Heart right ventricle (tissue), 16 donors: ENCODE measurements at regions not wholly inside any gene's neighbourhood (a gene's known extent, or its start where the extent isn't known, plus 50 kb on each side); places are given as distances from the start of the nearest gene placed in this dataset.

Experiments used
- ATAC-seq, 8 donors: fragments of 200-7000 bp; cut with Tn5 transposase; one replicate each; pipeline ENCODE4 v1.9.1; 2020; ENCODE audit warnings: mild to moderate bottlenecking in 8 of 8, moderate library complexity in 8 of 8, moderate number of reproducible peaks in 1 of 8
- DNase-seq, 2 donors: peaks; one replicate each; pipeline ENCODE4 v3.0.0-alpha.2; 2020
- H3K27ac ChIP-seq, 10 donors: fragments of 200-600 bp; sonication (generic) in 2 of 10; one replicate each; pipeline versions ENCODE4 v1.5.0 to v1.8.0; 2020 to 2022; ENCODE audit warnings: mild to moderate bottlenecking in 3 of 10
- H3K27me3 ChIP-seq, 7 donors: fragments of 200-600 bp; one replicate each; pipeline ENCODE4 v1.8.0; 2021 to 2022; ENCODE audit warnings: mild to moderate bottlenecking in 2 of 7
- H3K36me3 ChIP-seq, 9 donors: fragments of 200-600 bp; sonication (generic) in 1 of 9; one replicate each; pipeline versions ENCODE4 v1.5.0 to v1.8.0; 2020 to 2022; ENCODE audit warnings: mild to moderate bottlenecking in 2 of 9
- H3K4me1 ChIP-seq, 9 donors: fragments of 200-600 bp; sonication (generic) in 1 of 9; one replicate each; pipeline versions ENCODE4 v1.5.0 to v1.8.0; 2020 to 2022; ENCODE audit warnings: mild to moderate bottlenecking in 4 of 9
- H3K4me3 ChIP-seq, 10 donors: fragments of 200-600 bp; sonication (generic) in 2 of 10; one replicate each; pipeline versions ENCODE4 v1.5.0 to v1.8.0; 2020 to 2022; ENCODE audit warnings: mild to moderate bottlenecking in 7 of 10, moderate library complexity in 2 of 10
- H3K9me3 ChIP-seq, 11 donors: fragments of 200-600 bp in 10 of 11; sonication (generic) in 2 of 11; one replicate each; pipeline versions ENCODE4 v1.5.0 to v1.8.0; 2013 to 2022; ENCODE audit warnings: mild to moderate bottlenecking in 2 of 11, control low read depth in 1 of 11, moderate library complexity in 1 of 11
- CTCF ChIP-seq, 9 donors: fragments of 200-600 bp; sonication (generic) in 2 of 9; IDR thresholded peaks; one replicate each; pipeline versions ENCODE4 v1.5.0 to v1.8.0; 2021 to 2022; ENCODE audit warnings: antibody characterized with exemption in 9 of 9, mild to moderate bottlenecking in 5 of 9, moderate library complexity in 1 of 9
- WGBS, 2 donors: extraction: QIAGEN DNeasy Blood & Tissue Kit; methylation state at CpG; one replicate each; pipeline ENCODE4 v1.1.7; 2013; ENCODE audit warnings: inconsistent platforms in 1 of 2; 5-methylcytosine and 5-hydroxymethylcytosine counted together
- intact Hi-C, 10 donors: fragments of 100-400 bp; cut with DNase I; formaldehyde crosslinking; loops; one replicate each; pipeline versions ENCODE4 v1.11.1 to v1.14.2; 2022
- donor health status: Arrhythmogenic right ventricular cardiomyopathy.
- donor health status: ischemic (EF 13 %, LVEDD 7.1; RV severe dilation, severe dysfunction).
- donor health status: healthy with polysubstance abuse.
- donor health status: DM: no; HTN: yes; CAD: no.
- donor health status: DM: no; HTN: no; CAD: no.
- donor health status: ischemic (EF 25% LVEDD 6.9; RV normal size, moderate dysfunction).
- donor health status: ischemic (EF 25% LVEDD 5.7; RV mildly dilated, moderate dysfunction).
- donor health status: healthy.
- donor health status: DM: yes; HTN: yes; CAD: no.
- donor health status: Ischemic cardiomyopathy.
- donor health status: ischemic (EF 35%, LVEDD 5.7; RV mildly dilated, moderate dysfunction).
- donor health status: nonischemic (EF 11% LVEDD 7.7; RV severe dilation, severe dysfunction).
- donor health status: DM: yes; HTN: yes; CAD: no.
- donor health status: PGD.
- donor health status: ischemic (EF 29% LVEDD 5.4; RV normal size, mild dysfunction).
- donor health status: nonischemic (EF 23%, LVEDD 6.1; RV moderate dilation, normal function).

GRCh38 chr5:66277981-66278380, 133.9 kb downstream of the SREK1 start:
- intact Hi-C loops = no loop called here
- no peaks in the 10 kb centered on the region for H3K36me3 ChIP-seq
- DNase-seq = no peak
- H3K4me3 ChIP-seq = no peak overlapping the region
- no peak overlapping the region for H3K27ac ChIP-seq
- H3K9me3 ChIP-seq = no peaks in the 10 kb centered on the region
- H3K4me1 ChIP-seq = peaks cover 0 to 8% (median 0%) of the 10 kb centered on the region in 9 donors
- H3K27me3 ChIP-seq = peaks cover 0 to 5% (median 0%) of the 10 kb centered on the region in 7 donors
- TF ChIP-seq CTCF (IDR thresholded peaks at IDR 0.05) = no peak
- WGBS, 2 donors = 88 to 96% methylated on average over 2 of the region's 2 CpGs
- ATAC-seq = no peak

- no peaks in the 10 kb centered on the region for H3K9me3 ChIP-seq
- TF ChIP-seq CTCF (IDR thresholded peaks at IDR 0.05) = no peak
- DNase-seq (no peak), ATAC-seq (no peak)
- no peaks in the 10 kb centered on the region for H3K27me3 ChIP-seq
- H3K36me3 ChIP-seq = no peaks in the 10 kb centered on the region
- H3K4me1 ChIP-seq = peaks cover 0 to 13% (median 0%) of the 10 kb centered on the region in 9 donors
- 76 to 88% methylated on average over 4 of the region's 4 CpGs for WGBS, 2 donors
- intact Hi-C loops = no loop called here
- H3K27ac ChIP-seq = no peak overlapping the region
- H3K4me3 ChIP-seq = no peak overlapping the region
Observed at GRCh38 chr5:66281294-66281693, 137.2 kb downstream of the SREK1 start.

- peaks cover 0 to 13% (median 0%) of the 10 kb centered on the region in 9 donors for H3K4me1 ChIP-seq
- no peak overlapping the region for H3K4me3 ChIP-seq
- DNase-seq = no peak
- no peaks in the 10 kb centered on the region for H3K36me3 ChIP-seq
- WGBS, 2 donors = 82 to 83% methylated on average over 2 of the region's 2 CpGs
- H3K27me3 ChIP-seq = no peaks in the 10 kb centered on the region
- TF ChIP-seq CTCF (IDR thresholded peaks at IDR 0.05) = no peak
- ATAC-seq = peak in 4 of 8 donors; percentile 18 to 45 (median 41)
- peaks cover 0 to 3% (median 0%) of the 10 kb centered on the region in 11 donors for H3K9me3 ChIP-seq
- H3K27ac ChIP-seq = no peak overlapping the region
- intact Hi-C loops = no loop called here
Observed at GRCh38 chr5:66284588-66285342, 140.7 kb downstream of the SREK1 start.

GRCh38 chr5:66285343-66285922, 141.3 kb downstream of the SREK1 start:
- Histone ChIP-seq H3K9me3 (peaks cover 0 to 3% (median 0%) of the 10 kb centered on the region in 11 donors), H3K27me3 (no peaks in the 10 kb centered on the region), H3K4me3 (no peak overlapping the region), H3K4me1 (peaks cover 0 to 13% (median 0%) of the 10 kb centered on the region in 9 donors), H3K27ac (no peak overlapping the region), H3K36me3 (no peaks in the 10 kb centered on the region)
- ATAC-seq = peak in 3 of 8 donors; percentile 37 to 45 (median 42)
- intact Hi-C loops = no loop called here
- WGBS, 2 donors = 95 to 96% methylated on average over 3 of the region's 3 CpGs
- no peak for DNase-seq
- TF ChIP-seq CTCF (IDR thresholded peaks at IDR 0.05) = no peak
